Heart left ventricle (tissue), 16 donors: ENCODE measurements at regions not wholly inside any gene's neighbourhood (a gene's known extent, or its start where the extent isn't known, plus 50 kb on each side); places are given as distances from the start of the nearest gene placed in this dataset.

Experiments used
- ATAC-seq, 4 donors: fragments of 200-7000 bp; cut with Tn5 transposase; one replicate each; pipeline ENCODE4 v1.9.1; 2020 to 2022; ENCODE audit warnings: moderate library complexity in 4 of 4, mild to moderate bottlenecking in 3 of 4, moderate number of reproducible peaks in 1 of 4
- DNase-seq, 5 donors: peaks; one replicate each; pipeline ENCODE4 v3.0.0-alpha.2; 2020
- H3K27ac ChIP-seq, 12 donors: fragments of 200-600 bp; sonication (generic) in 4 of 12; one replicate each; pipeline versions ENCODE4 v1.5.0 to v1.8.0; 2016 to 2022; ENCODE audit warnings: mild to moderate bottlenecking in 2 of 12
- H3K27me3 ChIP-seq, 9 donors: fragments of 200-600 bp; sonication (generic) in 2 of 9; one replicate each; pipeline versions ENCODE4 v1.5.1 to v1.8.0; 2016 to 2022; ENCODE audit warnings: mild to moderate bottlenecking in 3 of 9
- H3K36me3 ChIP-seq, 9 donors: fragments of 200-600 bp; sonication (generic) in 2 of 9; one replicate each; pipeline versions ENCODE4 v1.5.0 to v1.8.0; 2018 to 2022; ENCODE audit warnings: mild to moderate bottlenecking in 2 of 9
- H3K4me1 ChIP-seq, 12 donors: fragments of 200-600 bp; sonication (generic) in 4 of 12; one replicate each; pipeline versions ENCODE4 v1.5.0 to v1.8.0; 2016 to 2022; ENCODE audit warnings: mild to moderate bottlenecking in 3 of 12
- H3K4me3 ChIP-seq, 12 donors: fragments of 200-600 bp; sonication (generic) in 4 of 12; one replicate each; pipeline versions ENCODE4 v1.5.0 to v1.8.0; 2017 to 2022; ENCODE audit warnings: mild to moderate bottlenecking in 9 of 12, moderate library complexity in 4 of 12
- H3K9me3 ChIP-seq, 12 donors: fragments of 200-600 bp; sonication (generic) in 4 of 12; one replicate each; pipeline versions ENCODE4 v1.5.0 to v1.8.0; 2016 to 2022; ENCODE audit warnings: mild to moderate bottlenecking in 1 of 12
- CTCF ChIP-seq, 12 donors: fragments of 200-600 bp; sonication (generic) in 4 of 12; IDR thresholded peaks; one replicate each; pipeline versions ENCODE4 v1.5.0 to v1.8.0; 2018 to 2022; ENCODE audit warnings: antibody characterized with exemption in 12 of 12, mild to moderate bottlenecking in 5 of 12
- POLR2A ChIP-seq, 2 donors: fragments of 450-650 bp; IDR thresholded peaks; one replicate each; pipeline ENCODE4 v1.6.1; 2017; ENCODE audit warnings: antibody characterized with exemption in 2 of 2, mild to moderate bottlenecking in 2 of 2, moderate library complexity in 2 of 2
- WGBS, 4 donors: extraction: QIAGEN DNeasy Blood & Tissue Kit in 2 of 4; methylation state at CpG; one replicate each; pipeline versions ENCODE4 v1.1.5 to v1.1.7; 2013 to 2018; 5-methylcytosine and 5-hydroxymethylcytosine counted together
- intact Hi-C, 10 donors: fragments of 100-400 bp; cut with DNase I; formaldehyde crosslinking; loops; one replicate each; pipeline versions ENCODE4 v1.11.1 to v1.14.2; 2022
- donor health status: ischemic (EF 13 %, LVEDD 7.1; RV severe dilation, severe dysfunction).
- donor health status: healthy with polysubstance abuse.
- donor health status: DM: no; HTN: yes; CAD: no.
- donor health status: DM: no; HTN: no; CAD: no.
- donor health status: ischemic (EF 25% LVEDD 6.9; RV normal size, moderate dysfunction).
- donor health status: ischemic (EF 25% LVEDD 5.7; RV mildly dilated, moderate dysfunction).
- donor health status: healthy.
- donor health status: DM: yes; HTN: yes; CAD: no.
- donor health status: ischemic (EF 35%, LVEDD 5.7; RV mildly dilated, moderate dysfunction).
- donor health status: nonischemic (EF 11% LVEDD 7.7; RV severe dilation, severe dysfunction).
- donor health status: DM: yes; HTN: yes; CAD: no.
- donor health status: PGD.
- donor health status: ischemic (EF 29% LVEDD 5.4; RV normal size, mild dysfunction).
- donor health status: nonischemic (EF 23%, LVEDD 6.1; RV moderate dilation, normal function).

- H3K4me1 ChIP-seq: no peaks in the 10 kb centered on the region
- no peaks in the 10 kb centered on the region for H3K9me3 ChIP-seq
- H3K4me3 ChIP-seq: no peak overlapping the region
- peak in 2 of 5 donors; percentile 11 to 33 for DNase-seq
- H3K36me3 ChIP-seq: no peaks in the 10 kb centered on the region
- 20 to 44% (median 35%) methylated on average over 7 of the region's 7 CpGs for WGBS, 4 donors
- H3K27me3 ChIP-seq: no peaks in the 10 kb centered on the region
- no peak overlapping the region for H3K27ac ChIP-seq
- intact Hi-C loops: no loop called here
- no peak for TF ChIP-seq CTCF (IDR thresholded peaks at IDR 0.05)
- no peak for TF ChIP-seq POLR2A (IDR thresholded peaks at IDR 0.05)
- ATAC-seq: peak; percentile 81 to 83 (median 82)
These were observed 109.3 kb upstream of the SNX19 start for GRCh38 chr11:131025421-131026125.

GRCh38 chr11:131027491-131027890 is 111.2 kb upstream of the SNX19 start:
- TF ChIP-seq POLR2A (IDR thresholded peaks at IDR 0.05) (no peak), CTCF (IDR thresholded peaks at IDR 0.05) (no peak)
- Histone ChIP-seq H3K27me3 (no peaks in the 10 kb centered on the region), H3K9me3 (no peaks in the 10 kb centered on the region), H3K27ac (no peak overlapping the region), H3K36me3 (no peaks in the 10 kb centered on the region), H3K4me1 (no peaks in the 10 kb centered on the region), H3K4me3 (no peak overlapping the region)
- DNase-seq: no peak
- no peak for ATAC-seq
- intact Hi-C loops: no loop called here
- 65 to 70% (median 67%) methylated on average over 2 of the region's 2 CpGs for WGBS, 4 donors

GRCh38 chr11:131033151-131033651 is 116.9 kb upstream of the SNX19 start:
- no peaks in the 10 kb centered on the region for H3K9me3 ChIP-seq
- no peak overlapping the region for H3K27ac ChIP-seq
- no peak for TF ChIP-seq POLR2A (IDR thresholded peaks at IDR 0.05)
- no peak for TF ChIP-seq CTCF (IDR thresholded peaks at IDR 0.05)
- peak in 2 of 5 donors; percentile 20 to 45 for DNase-seq
- peak in 3 of 4 donors; percentile 44 to 87 (median 48) for ATAC-seq
- H3K4me3 ChIP-seq: no peak overlapping the region
- H3K27me3 ChIP-seq: peaks cover 0 to 16% (median 0%) of the 10 kb centered on the region in 9 donors
- 6 to 19% (median 12%) methylated on average over 5 of the region's 5 CpGs for WGBS, 4 donors
- no peaks in the 10 kb centered on the region for H3K4me1 ChIP-seq
- no peaks in the 10 kb centered on the region for H3K36me3 ChIP-seq
- intact Hi-C loops: no loop called here

GRCh38 chr11:131036514-131036913 is 120.2 kb upstream of the SNX19 start:
- H3K27ac ChIP-seq: no peak overlapping the region
- no peak for TF ChIP-seq CTCF (IDR thresholded peaks at IDR 0.05)
- TF ChIP-seq POLR2A (IDR thresholded peaks at IDR 0.05): no peak
- no peaks in the 10 kb centered on the region for H3K36me3 ChIP-seq
- H3K4me3 ChIP-seq: no peak overlapping the region
- no peaks in the 10 kb centered on the region for H3K9me3 ChIP-seq
- intact Hi-C loops: no loop called here
- ATAC-seq: no peak
- WGBS, 4 donors: 87 to 90% (median 89%) methylated on average over 5 of the region's 5 CpGs
- no peak for DNase-seq
- H3K27me3 ChIP-seq: peaks cover 0 to 16% (median 0%) of the 10 kb centered on the region in 9 donors
- H3K4me1 ChIP-seq: no peaks in the 10 kb centered on the region
